Renal cortical epithelial cell (primary cell): ENCODE measurements at regions not wholly inside any gene's neighbourhood (a gene's known extent, or its start where the extent isn't known, plus 50 kb on each side); places are given as distances from the start of the nearest gene placed in this dataset.

ENCODE experiments used
- DNase-seq: peaks from one replicate; pipeline ENCODE4 v3.0.0-alpha.2; 2011; ENCODE audit warnings: low read depth

- DNase-seq = no peak
Measured at GRCh38 chr2:18426174-18426573, 134.3 kb downstream of the RDH14 start.

- DNase-seq = peak; percentile 69
Measured at GRCh38 chr2:18425210-18425703, 135.2 kb downstream of the RDH14 start.

- DNase-seq = no peak
Measured at GRCh38 chr2:18423636-18424035, 136.8 kb downstream of the RDH14 start.

GRCh38 chr2:18422432-18423165 lies 137.9 kb downstream of the RDH14 start:
- peak; percentile 37 for DNase-seq

GRCh38 chr2:18413676-18414396 lies 146.6 kb downstream of the RDH14 start:
- DNase-seq = peak; percentile 83

- peak; percentile 21 for DNase-seq
Measured at GRCh38 chr2:18412980-18413675, 147.3 kb downstream of the RDH14 start.

- DNase-seq = no peak
Measured at GRCh38 chr2:18411626-18412025, 148.8 kb downstream of the RDH14 start.

- no peak for DNase-seq
Measured at GRCh38 chr2:18410543-18410942, 149.9 kb downstream of the RDH14 start.

GRCh38 chr2:18408638-18409037 lies 151.8 kb downstream of the RDH14 start:
- no peak for DNase-seq

GRCh38 chr2:18406219-18406618 lies 154.2 kb downstream of the RDH14 start:
- no peak for DNase-seq

GRCh38 chr2:18404708-18405107 lies 155.7 kb downstream of the RDH14 start:
- DNase-seq = no peak

- no peak for DNase-seq
Measured at GRCh38 chr2:18403921-18404522, 156.4 kb downstream of the RDH14 start.

GRCh38 chr2:18402831-18403230 lies 157.6 kb downstream of the RDH14 start:
- DNase-seq = no peak

GRCh38 chr2:18401471-18401870 lies 159.0 kb downstream of the RDH14 start:
- DNase-seq = no peak

GRCh38 chr2:18399601-18400000 lies 160.9 kb downstream of the RDH14 start:
- peak; percentile 73 for DNase-seq

GRCh38 chr2:18398833-18399232 lies 161.6 kb downstream of the RDH14 start:
- no peak for DNase-seq

GRCh38 chr2:18396329-18397010 lies 164.0 kb downstream of the RDH14 start:
- DNase-seq = no peak

- no peak for DNase-seq
Measured at GRCh38 chr2:18395555-18395954, 164.9 kb downstream of the RDH14 start.

- peak; percentile 79 for DNase-seq
Measured at GRCh38 chr2:18387441-18388206, 172.8 kb downstream of the RDH14 start.

GRCh38 chr2:18384242-18384641 lies 176.2 kb downstream of the RDH14 start:
- no peak for DNase-seq

GRCh38 chr2:18381386-18381785 lies 179.1 kb downstream of the RDH14 start:
- no peak for DNase-seq
